HG03108 (cell line): ENCODE measurements at regions not wholly inside any gene's neighbourhood (a gene's known extent, or its start where the extent isn't known, plus 50 kb on each side); places are given as distances from the start of the nearest gene placed in this dataset.
"Not testable (repeated sequence)": the region's sequence is repeated elsewhere in the genome, so short reads cannot be mapped to it uniquely, and the experiment has no call there.

ENCODE experiments used
- ATAC-seq: cut with Tn5 transposase; IDR thresholded peaks from one replicate; pipeline ENCODE4 v1.9.1; 2021; ENCODE audit warnings: moderate library complexity; ENCODE audit not compliant: unreplicated experiment

- ATAC-seq: no peak
Observed at GRCh38 chr6:71197780-71198179, 90.8 kb upstream of the OGFRL1 start.

GRCh38 chr6:71198908-71199307 lies 89.7 kb upstream of the OGFRL1 start:
- ATAC-seq: no peak

GRCh38 chr6:71199736-71200135 lies 88.9 kb upstream of the OGFRL1 start:
- ATAC-seq: no peak

- no peak for ATAC-seq
Observed at GRCh38 chr6:71203206-71203605, 85.4 kb upstream of the OGFRL1 start.

- no peak for ATAC-seq
Observed at GRCh38 chr6:71204741-71205140, 83.9 kb upstream of the OGFRL1 start.

- ATAC-seq: no peak
Observed at GRCh38 chr6:71205336-71205956, 83.2 kb upstream of the OGFRL1 start.

GRCh38 chr6:71206089-71206488 lies 82.5 kb upstream of the OGFRL1 start:
- no peak for ATAC-seq

GRCh38 chr6:71209206-71209605 lies 79.4 kb upstream of the OGFRL1 start:
- ATAC-seq: no peak

GRCh38 chr6:71209626-71210025 lies 79.0 kb upstream of the OGFRL1 start:
- no peak for ATAC-seq

GRCh38 chr6:71211799-71212198 lies 76.8 kb upstream of the OGFRL1 start:
- ATAC-seq: no peak

GRCh38 chr6:71220466-71220865 lies 68.1 kb upstream of the OGFRL1 start:
- ATAC-seq: no peak

- ATAC-seq: no peak
Observed at GRCh38 chr6:71222671-71223070, 65.9 kb upstream of the OGFRL1 start.

- ATAC-seq: no peak
Observed at GRCh38 chr6:71224011-71224410, 64.6 kb upstream of the OGFRL1 start.

GRCh38 chr6:71226151-71226550 lies 62.5 kb upstream of the OGFRL1 start:
- ATAC-seq: no peak

- no peak for ATAC-seq
Observed at GRCh38 chr6:71228461-71229041, 60.1 kb upstream of the OGFRL1 start.

- no peak for ATAC-seq
Observed at GRCh38 chr6:71229477-71229876, 59.1 kb upstream of the OGFRL1 start.

GRCh38 chr6:71232890-71233289 lies 55.7 kb upstream of the OGFRL1 start:
- ATAC-seq: not testable (repeated sequence)

GRCh38 chr6:71236926-71237434 lies 51.6 kb upstream of the OGFRL1 start:
- ATAC-seq: no peak

GRCh38 chr6:71238351-71238750 lies 50.3 kb upstream of the OGFRL1 start:
- no peak for ATAC-seq
